ENCODE measurements at regions not wholly inside any gene's neighbourhood (a gene's known extent, or its start where the extent isn't known, plus 50 kb on each side); places are given as distances from the start of the nearest gene placed in this dataset.

- FAIRE-seq (no peak), DNase-seq (ENCODE audit: low read depth) (no peak)
- peak overlapping the region; percentile 50 for H3K27ac Mint-ChIP-seq (ENCODE audit: unreplicated experiment)
- H3K4me1 Mint-ChIP-seq (ENCODE audit: low read depth, unreplicated experiment), result no peaks in the 10 kb centered on the region
- Histone ChIP-seq H3K4me2 (ENCODE audit: low read length) (no peak overlapping the region), H3K36me3 (ENCODE audit: insufficient read depth, low read length) (no peaks in the 10 kb centered on the region), H3K9ac (ENCODE audit: low read length) (no peak overlapping the region), H3K27ac (ENCODE audit: low read depth, low read length) (no peak overlapping the region), H3K4me3 (ENCODE audit: insufficient read depth, low read depth, low read length) (no peak overlapping the region), H2AFZ (ENCODE audit: low read depth, low read length) (no peak overlapping the region), H3K27me3 (ENCODE audit: insufficient read depth, low read length) (no peaks in the 10 kb centered on the region), H4K20me1 (ENCODE audit: insufficient read depth, low read length) (no peaks in the 10 kb centered on the region), H3K9me3 (ENCODE audit: insufficient read depth, low read depth, low read length) (no peaks in the 10 kb centered on the region), H3K4me1 (ENCODE audit: insufficient read depth, low read length) (no peaks in the 10 kb centered on the region), H3K79me2 (ENCODE audit: insufficient read depth, low read length) (no peaks in the 10 kb centered on the region)
- peaks cover 15% of the 10 kb centered on the region for H3K27me3 Mint-ChIP-seq (ENCODE audit: low read depth, unreplicated experiment)
- no peaks in the 10 kb centered on the region for H3K36me3 Mint-ChIP-seq (ENCODE audit: low read depth, unreplicated experiment)
- TF ChIP-seq, protein P1, sequence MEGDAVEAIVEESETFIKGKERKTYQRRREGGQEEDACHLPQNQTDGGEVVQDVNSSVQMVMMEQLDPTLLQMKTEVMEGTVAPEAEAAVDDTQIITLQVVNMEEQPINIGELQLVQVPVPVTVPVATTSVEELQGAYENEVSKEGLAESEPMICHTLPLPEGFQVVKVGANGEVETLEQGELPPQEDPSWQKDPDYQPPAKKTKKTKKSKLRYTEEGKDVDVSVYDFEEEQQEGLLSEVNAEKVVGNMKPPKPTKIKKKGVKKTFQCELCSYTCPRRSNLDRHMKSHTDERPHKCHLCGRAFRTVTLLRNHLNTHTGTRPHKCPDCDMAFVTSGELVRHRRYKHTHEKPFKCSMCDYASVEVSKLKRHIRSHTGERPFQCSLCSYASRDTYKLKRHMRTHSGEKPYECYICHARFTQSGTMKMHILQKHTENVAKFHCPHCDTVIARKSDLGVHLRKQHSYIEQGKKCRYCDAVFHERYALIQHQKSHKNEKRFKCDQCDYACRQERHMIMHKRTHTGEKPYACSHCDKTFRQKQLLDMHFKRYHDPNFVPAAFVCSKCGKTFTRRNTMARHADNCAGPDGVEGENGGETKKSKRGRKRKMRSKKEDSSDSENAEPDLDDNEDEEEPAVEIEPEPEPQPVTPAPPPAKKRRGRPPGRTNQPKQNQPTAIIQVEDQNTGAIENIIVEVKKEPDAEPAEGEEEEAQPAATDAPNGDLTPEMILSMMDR (IDR thresholded peaks at IDR 0.05; ENCODE audit: insufficient read depth, low read depth, low read length), result no peak
- no peak for TF ChIP-seq EZH2 (IDR thresholded peaks at IDR 0.05; ENCODE audit: insufficient read depth, low read length)
- no peak overlapping the region for H3K4me3 Mint-ChIP-seq (ENCODE audit: unreplicated experiment)
- no peaks in the 10 kb centered on the region for H3K9me3 Mint-ChIP-seq (ENCODE audit: unreplicated experiment)
Observed at GRCh38 chr18:8506251-8507049, 102.8 kb upstream of the RAB12 start.

DNA sequence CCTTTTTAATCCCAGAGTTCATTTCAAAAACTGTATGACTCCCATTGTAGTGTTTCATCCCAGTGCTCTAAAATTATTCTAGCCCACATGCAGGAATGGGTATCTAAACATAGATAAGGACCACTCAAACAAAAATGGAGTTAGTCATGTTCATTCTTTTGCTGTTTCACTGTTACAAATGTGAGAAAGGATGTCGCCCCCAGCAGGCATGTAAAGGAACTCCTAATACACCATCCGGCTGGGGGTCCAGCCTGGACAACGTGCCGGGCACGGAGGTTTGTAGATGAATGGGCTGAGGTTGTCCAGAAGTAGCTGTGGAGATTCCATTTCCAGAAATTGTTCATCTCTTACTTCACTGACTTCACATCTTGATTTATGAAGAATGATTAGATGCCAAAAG, 101.9 kb upstream of the RAB12 start:
- Histone ChIP-seq H3K27ac (ENCODE audit: low read depth, low read length) (no peak overlapping the region), H3K36me3 (ENCODE audit: insufficient read depth, low read length) (no peaks in the 10 kb centered on the region), H3K27me3 (ENCODE audit: insufficient read depth, low read length) (peaks cover 3% of the 10 kb centered on the region), H3K9ac (ENCODE audit: low read length) (no peak overlapping the region), H3K4me2 (ENCODE audit: low read length) (no peak overlapping the region), H2AFZ (ENCODE audit: low read depth, low read length) (no peak overlapping the region), H3K4me1 (ENCODE audit: insufficient read depth, low read length) (no peaks in the 10 kb centered on the region), H4K20me1 (ENCODE audit: insufficient read depth, low read length) (no peaks in the 10 kb centered on the region), H3K79me2 (ENCODE audit: insufficient read depth, low read length) (no peaks in the 10 kb centered on the region), H3K4me3 (ENCODE audit: insufficient read depth, low read depth, low read length) (no peak overlapping the region), H3K9me3 (ENCODE audit: insufficient read depth, low read depth, low read length) (no peaks in the 10 kb centered on the region)
- DNase-seq (ENCODE audit: low read depth) (peak; percentile 10), FAIRE-seq (peak; percentile 37)
- Mint-ChIP-seq H3K27me3 (ENCODE audit: low read depth, unreplicated experiment) (peaks cover 15% of the 10 kb centered on the region), H3K36me3 (ENCODE audit: low read depth, unreplicated experiment) (no peaks in the 10 kb centered on the region), H3K9me3 (ENCODE audit: unreplicated experiment) (no peaks in the 10 kb centered on the region), H3K4me1 (ENCODE audit: low read depth, unreplicated experiment) (no peaks in the 10 kb centered on the region), H3K4me3 (ENCODE audit: unreplicated experiment) (no peak overlapping the region), H3K27ac (ENCODE audit: unreplicated experiment) (no peak overlapping the region)
- TF ChIP-seq, protein P1 (IDR thresholded peaks at IDR 0.05; ENCODE audit: insufficient read depth, low read depth, low read length), result peak; percentile 29
- no peak for TF ChIP-seq EZH2 (IDR thresholded peaks at IDR 0.05; ENCODE audit: insufficient read depth, low read length)
